C4-2B (cell line): ENCODE measurements at regions not wholly inside any gene's neighbourhood (a gene's known extent, or its start where the extent isn't known, plus 50 kb on each side); places are given as distances from the start of the nearest gene placed in this dataset.

Experiments used
- ZFX ChIP-seq: fragments of 450-650 bp; IDR thresholded peaks from 2 replicates; pipeline ENCODE4 v1.6.1; 2017
- TF ChIP-seq, protein P1 (sequence below): fragments of 450-650 bp; conservative IDR thresholded peaks from 2 replicates; pipeline ENCODE4 v1.5.1; 2017; ENCODE audit warnings: mild to moderate bottlenecking

DNA sequence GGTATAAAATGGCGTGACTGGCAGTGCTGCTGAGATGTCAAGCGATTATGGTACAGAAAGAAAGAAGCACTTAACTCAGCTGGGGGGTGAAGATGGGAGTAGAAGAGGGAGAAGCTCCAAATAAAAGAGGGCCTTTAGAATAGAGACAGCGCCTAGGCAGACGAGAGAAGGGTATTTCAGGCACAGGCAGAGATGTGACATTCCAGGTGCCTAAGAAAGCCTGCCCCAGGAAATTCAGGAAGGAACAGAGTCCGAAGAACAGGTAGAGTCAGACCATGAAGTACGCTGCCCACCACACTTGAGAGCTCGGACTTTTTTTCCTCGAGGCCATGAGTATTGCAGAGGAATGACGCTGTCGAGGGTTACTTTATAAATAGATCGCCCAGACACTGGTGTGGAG lies 170.9 kb upstream of the ATF7IP start:
- TF ChIP-seq, protein P1, sequence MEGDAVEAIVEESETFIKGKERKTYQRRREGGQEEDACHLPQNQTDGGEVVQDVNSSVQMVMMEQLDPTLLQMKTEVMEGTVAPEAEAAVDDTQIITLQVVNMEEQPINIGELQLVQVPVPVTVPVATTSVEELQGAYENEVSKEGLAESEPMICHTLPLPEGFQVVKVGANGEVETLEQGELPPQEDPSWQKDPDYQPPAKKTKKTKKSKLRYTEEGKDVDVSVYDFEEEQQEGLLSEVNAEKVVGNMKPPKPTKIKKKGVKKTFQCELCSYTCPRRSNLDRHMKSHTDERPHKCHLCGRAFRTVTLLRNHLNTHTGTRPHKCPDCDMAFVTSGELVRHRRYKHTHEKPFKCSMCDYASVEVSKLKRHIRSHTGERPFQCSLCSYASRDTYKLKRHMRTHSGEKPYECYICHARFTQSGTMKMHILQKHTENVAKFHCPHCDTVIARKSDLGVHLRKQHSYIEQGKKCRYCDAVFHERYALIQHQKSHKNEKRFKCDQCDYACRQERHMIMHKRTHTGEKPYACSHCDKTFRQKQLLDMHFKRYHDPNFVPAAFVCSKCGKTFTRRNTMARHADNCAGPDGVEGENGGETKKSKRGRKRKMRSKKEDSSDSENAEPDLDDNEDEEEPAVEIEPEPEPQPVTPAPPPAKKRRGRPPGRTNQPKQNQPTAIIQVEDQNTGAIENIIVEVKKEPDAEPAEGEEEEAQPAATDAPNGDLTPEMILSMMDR = no peak
- no peak for TF ChIP-seq ZFX
